Neural cell (in vitro differentiated cells): ENCODE measurements at regions not wholly inside any gene's neighbourhood (a gene's known extent, or its start where the extent isn't known, plus 50 kb on each side); places are given as distances from the start of the nearest gene placed in this dataset.

ENCODE experiments used
- H2AFZ ChIP-seq: fragments of 200-600, 300-800 bp; sonication (generic), shearing (Covaris generic); 2 replicates; pipeline ENCODE4 v1.6.0; 2014; ENCODE audit warnings: low read depth, mild to moderate bottlenecking, antibody characterized with exemption, low read length, moderate library complexity
- H3F3A ChIP-seq: fragments of 200-600 bp; shearing (Covaris generic); 2 replicates; pipeline ENCODE4 v1.6.1; 2016; ENCODE audit warnings: mild to moderate bottlenecking, moderate library complexity, mixed read lengths, antibody characterized with exemption, low read length; ENCODE audit not compliant: insufficient read depth, poor library complexity, severe bottlenecking
- H3K27ac ChIP-seq: fragments of 200-600, 300-800 bp; sonication (generic), shearing (Covaris generic); 2 replicates; pipeline ENCODE4 v1.5.1; 2014; ENCODE audit warnings: mild to moderate bottlenecking, low read length, moderate library complexity
- H3K27me3 ChIP-seq: fragments of 300-800, 200-600 bp; sonication (generic), shearing (Covaris generic); 2 replicates; pipeline ENCODE4 v1.6.0; 2014; ENCODE audit warnings: mild to moderate bottlenecking, low read depth, low read length, moderate library complexity; ENCODE audit not compliant: insufficient read depth
- H3K36me3 ChIP-seq: fragments of 300-800, 200-600 bp; sonication (generic), shearing (Covaris generic); 2 replicates; pipeline ENCODE4 v1.5.1; 2014; ENCODE audit warnings: mild to moderate bottlenecking, antibody characterized with exemption, low read length, moderate library complexity; ENCODE audit not compliant: insufficient read depth
- H3K4me2 ChIP-seq: fragments of 300-800, 200-600 bp; sonication (generic), shearing (Covaris generic); 2 replicates; pipeline ENCODE4 v1.6.0; 2014; ENCODE audit warnings: mild to moderate bottlenecking, low read length
- H3K4me3 ChIP-seq: fragments of 300-800, 200-600 bp; sonication (generic), shearing (Covaris generic); 2 replicates; pipeline ENCODE4 v1.5.1; 2014; ENCODE audit warnings: mild to moderate bottlenecking, low read length, moderate library complexity
- H3K79me2 ChIP-seq: fragments of 200-600 bp; shearing (Covaris generic); replicated peaks from 2 replicates; pipeline ENCODE4 v1.6.0; 2014; ENCODE audit warnings: mild to moderate bottlenecking, low read length, moderate library complexity; ENCODE audit not compliant: insufficient read depth
- H3K9ac ChIP-seq: fragments of 300-800, 200-600 bp; sonication (generic), shearing (Covaris generic); 2 replicates; pipeline ENCODE4 v1.6.1; 2016; ENCODE audit warnings: mild to moderate bottlenecking, low read length, mixed read lengths
- H3K9me2 ChIP-seq: fragments of 200-600 bp; shearing (Covaris generic); 2 replicates; pipeline ENCODE4 v1.6.1; 2016; ENCODE audit warnings: mild to moderate bottlenecking, low read length, mixed read lengths; ENCODE audit not compliant: insufficient read depth
- H3K9me3 ChIP-seq: fragments of 200-600, 300-800 bp; sonication (generic), shearing (Covaris generic); 2 replicates; pipeline ENCODE4 v1.6.1; 2016; ENCODE audit warnings: mild to moderate bottlenecking, mixed run types, low read length, moderate library complexity, mixed read lengths
- H4K20me1 ChIP-seq: fragments of 200-600 bp; shearing (Covaris generic); 2 replicates; pipeline ENCODE4 v1.6.1; 2016; ENCODE audit warnings: mild to moderate bottlenecking, mixed run types; ENCODE audit not compliant: insufficient read depth
- CTCF ChIP-seq: fragments of 450-650 bp; IDR thresholded peaks from 2 replicates; pipeline ENCODE4 v1.5.1; 2014; ENCODE audit warnings: antibody characterized with exemption, mild to moderate bottlenecking, moderate library complexity; ENCODE audit not compliant: poor library complexity, severe bottlenecking
- EP300 ChIP-seq: fragments of 450-650 bp; conservative IDR thresholded peaks from 2 replicates; pipeline ENCODE4 v1.6.1; 2014; ENCODE audit warnings: antibody characterized with exemption, mild to moderate bottlenecking, moderate library complexity; ENCODE audit not compliant: poor library complexity, severe bottlenecking
- EZH2 ChIP-seq: fragments of 200-600, 300-800 bp; shearing (Covaris generic), sonication (generic); IDR thresholded peaks from 2 replicates; pipeline ENCODE4 v1.6.1; 2014; ENCODE audit warnings: antibody characterized with exemption, low read length, borderline replicate concordance, mild to moderate bottlenecking; ENCODE audit not compliant: insufficient read depth, poor library complexity, severe bottlenecking
- MXI1 ChIP-seq: fragments of 450-650 bp; conservative IDR thresholded peaks from 2 replicates; pipeline ENCODE4 v1.6.1; 2014; ENCODE audit warnings: antibody characterized with exemption, mild to moderate bottlenecking; ENCODE audit not compliant: poor library complexity, severe bottlenecking
- POLR2AphosphoS5 ChIP-seq: IDR thresholded peaks from 2 replicates; pipeline ENCODE4 v1.6.1; 2012
- RAD21 ChIP-seq: fragments of 450-650 bp; conservative IDR thresholded peaks from 2 replicates; pipeline ENCODE4 v1.6.1; 2014; ENCODE audit warnings: antibody characterized with exemption, mild to moderate bottlenecking, moderate library complexity
- REST ChIP-seq: IDR thresholded peaks from 2 replicates; pipeline ENCODE4 v1.6.1; 2012; ENCODE audit warnings: borderline replicate concordance
- SMC3 ChIP-seq: fragments of 450-650 bp; conservative IDR thresholded peaks from 2 replicates; pipeline ENCODE4 v1.6.1; 2014; ENCODE audit warnings: antibody characterized with exemption, mild to moderate bottlenecking, moderate library complexity; ENCODE audit not compliant: poor library complexity
- TAF1 ChIP-seq: IDR thresholded peaks from 2 replicates; pipeline ENCODE4 v1.6.1; 2012; ENCODE audit warnings: low read depth

- TF ChIP-seq EP300 (no peak), MXI1 (no peak), POLR2AphosphoS5 (no peak), SMC3 (no peak), REST (no peak), CTCF (no peak), TAF1 (no peak), RAD21 (no peak), EZH2 (no peak)
- Histone ChIP-seq H3K9me2 (no peaks in the 10 kb centered on the region), H3F3A (no peaks in the 10 kb centered on the region), H3K4me3 (no peak overlapping the region), H4K20me1 (no peaks in the 10 kb centered on the region), H3K27ac (no peak overlapping the region), H3K79me2 (no peaks in the 10 kb centered on the region), H3K9ac (no peak overlapping the region), H3K36me3 (no peaks in the 10 kb centered on the region), H3K4me2 (no peak overlapping the region), H3K9me3 (no peaks in the 10 kb centered on the region), H2AFZ (no peak overlapping the region), H3K27me3 (no peaks in the 10 kb centered on the region)
Observed at GRCh38 chr5:115052948-115053347, 116.8 kb downstream of the TRIM36 start.

GRCh38 chr5:115050866-115051265, 118.8 kb downstream of the TRIM36 start:
- Histone ChIP-seq H3K4me3 (no peak overlapping the region), H3K27me3 (no peaks in the 10 kb centered on the region), H4K20me1 (no peaks in the 10 kb centered on the region), H3K4me2 (no peak overlapping the region), H3K36me3 (no peaks in the 10 kb centered on the region), H3K79me2 (no peaks in the 10 kb centered on the region), H3K9ac (no peak overlapping the region), H3K9me3 (no peaks in the 10 kb centered on the region), H2AFZ (no peak overlapping the region), H3K27ac (no peak overlapping the region), H3K9me2 (no peaks in the 10 kb centered on the region), H3F3A (no peaks in the 10 kb centered on the region)
- TF ChIP-seq TAF1: no peak
- no peak for TF ChIP-seq MXI1
- TF ChIP-seq SMC3: no peak
- no peak for TF ChIP-seq EP300
- TF ChIP-seq REST: no peak
- no peak for TF ChIP-seq CTCF
- no peak for TF ChIP-seq RAD21
- no peak for TF ChIP-seq EZH2
- no peak for TF ChIP-seq POLR2AphosphoS5
